SKM-1 treated with dmso at 0.1 percent for 144 hours (cell line): ENCODE measurements at regions not wholly inside any gene's neighbourhood (a gene's known extent, or its start where the extent isn't known, plus 50 kb on each side); places are given as distances from the start of the nearest gene placed in this dataset.
"Not testable (repeated sequence)": the region's sequence is repeated elsewhere in the genome, so short reads cannot be mapped to it uniquely, and the experiment has no call there.

ENCODE experiments used
- DNase-seq: peaks from one replicate; lab custom pipeline; 2025; ENCODE audit not compliant: unreplicated experiment; lab: John Stamatoyannopoulos, UW

- DNase-seq = no peak
Measured at GRCh38 chr3:66910266-66911055, 87.6 kb upstream of the KBTBD8 start.

- DNase-seq = no peak
Measured at GRCh38 chr3:66912306-66912705, 85.8 kb upstream of the KBTBD8 start.

- no peak for DNase-seq
Measured at GRCh38 chr3:66922058-66922457, 76.0 kb upstream of the KBTBD8 start.

- DNase-seq = peak; percentile 27
Measured at GRCh38 chr3:66923969-66924368, 74.1 kb upstream of the KBTBD8 start.

GRCh38 chr3:66928252-66928651 lies 69.9 kb upstream of the KBTBD8 start:
- no peak for DNase-seq

GRCh38 chr3:66931291-66931690 lies 66.8 kb upstream of the KBTBD8 start:
- DNase-seq = no peak

- DNase-seq = no peak
Measured at GRCh38 chr3:66931699-66932098, 66.4 kb upstream of the KBTBD8 start.

GRCh38 chr3:66933233-66933632 lies 64.9 kb upstream of the KBTBD8 start:
- no peak for DNase-seq

GRCh38 chr3:66934041-66934440 lies 64.1 kb upstream of the KBTBD8 start:
- DNase-seq = no peak

GRCh38 chr3:66934725-66935124 lies 63.4 kb upstream of the KBTBD8 start:
- DNase-seq = no peak

GRCh38 chr3:66937041-66937440 lies 61.1 kb upstream of the KBTBD8 start:
- not testable (repeated sequence) for DNase-seq

- peak; percentile 39 for DNase-seq
Measured at GRCh38 chr3:66938338-66938963, 59.7 kb upstream of the KBTBD8 start.

GRCh38 chr3:66948041-66948440 lies 50.1 kb upstream of the KBTBD8 start:
- DNase-seq = no peak
